RWPE2 (cell line): ENCODE measurements at regions not wholly inside any gene's neighbourhood (a gene's known extent, or its start where the extent isn't known, plus 50 kb on each side); places are given as distances from the start of the nearest gene placed in this dataset.

Experiments
- ATAC-seq: fragments of 200-7000 bp; cut with Tn5 transposase; 3 replicates; pipeline ENCODE4 v1.9.1; 2021; ENCODE audit warnings: low read depth
- DNase-seq: peaks from one replicate; pipeline ENCODE4 v3.0.0-alpha.2; 2020; ENCODE audit warnings: low spot score
- H3K27ac ChIP-seq: fragments of 450-650 bp; 2 replicates; pipeline ENCODE4 v1.5.1; 2017; ENCODE audit warnings: mild to moderate bottlenecking; ENCODE audit not compliant: poor library complexity, severe bottlenecking
- H3K27me3 ChIP-seq: fragments of 250-450 bp; sonication (Bioruptor Pico); 2 replicates; pipeline ENCODE4 v1.5.1; 2021; ENCODE audit warnings: mild to moderate bottlenecking, moderate library complexity; ENCODE audit not compliant: insufficient read depth, poor library complexity, severe bottlenecking
- H3K36me3 ChIP-seq: fragments of 250-450 bp; sonication (Bioruptor Pico); 2 replicates; pipeline ENCODE4 v1.5.1; 2020; ENCODE audit warnings: low read depth, mild to moderate bottlenecking, moderate library complexity
- H3K4me1 ChIP-seq: fragments of 250-450 bp; sonication (Bioruptor Pico); 2 replicates; pipeline ENCODE4 v1.5.1; 2021; ENCODE audit warnings: mild to moderate bottlenecking, moderate library complexity; ENCODE audit not compliant: insufficient read depth, poor library complexity, severe bottlenecking
- H3K4me3 ChIP-seq: fragments of 250-450 bp; sonication (Bioruptor Pico); 2 replicates; pipeline ENCODE4 v1.5.1; 2021; ENCODE audit warnings: mild to moderate bottlenecking, moderate library complexity; ENCODE audit not compliant: severe bottlenecking
- H3K9me3 ChIP-seq: fragments of 250-450 bp; sonication (Bioruptor Pico); 2 replicates; pipeline ENCODE4 v1.5.1; 2021; ENCODE audit warnings: mild to moderate bottlenecking, moderate library complexity; ENCODE audit not compliant: severe bottlenecking
- CTCF ChIP-seq: fragments of 450-650 bp; IDR thresholded peaks from one replicate; pipeline ENCODE4 v1.5.1; 2017; ENCODE audit warnings: mild to moderate bottlenecking, moderate library complexity; ENCODE audit not compliant: poor library complexity, severe bottlenecking

DNA sequence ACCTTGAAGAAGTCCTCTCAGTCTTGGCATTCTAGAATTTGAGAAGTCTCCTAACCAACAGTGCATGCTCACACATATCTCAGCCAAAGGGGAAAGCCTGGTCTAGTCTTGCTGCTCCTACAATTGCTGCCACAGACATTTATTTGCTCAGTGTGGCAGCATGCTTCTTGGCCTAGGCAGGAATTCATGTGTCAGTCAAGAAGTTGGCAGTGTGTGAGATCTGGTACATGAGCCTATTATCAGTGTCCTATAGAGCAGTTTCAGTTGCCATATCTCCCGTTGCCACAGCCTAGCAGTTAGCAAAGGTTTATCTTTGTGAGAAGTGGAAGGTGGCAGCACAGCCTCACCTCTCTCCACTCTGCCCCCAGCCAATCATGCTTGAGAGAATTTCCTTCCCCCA lies 176.9 kb upstream of the ARHGEF9 start:
- H3K36me3 ChIP-seq = no peaks in the 10 kb centered on the region
- TF ChIP-seq CTCF = no peak
- H3K4me3 ChIP-seq = no peak overlapping the region
- no peak overlapping the region for H3K27ac ChIP-seq
- H3K9me3 ChIP-seq = no peaks in the 10 kb centered on the region
- H3K27me3 ChIP-seq = no peaks in the 10 kb centered on the region
- DNase-seq (no peak), ATAC-seq (no peak)
- H3K4me1 ChIP-seq = no peaks in the 10 kb centered on the region

GRCh38 chrX:63959975-63960374 lies 175.0 kb upstream of the ARHGEF9 start:
- DNase-seq = no peak
- H3K4me3 ChIP-seq = no peak overlapping the region
- H3K27ac ChIP-seq = no peak overlapping the region
- H3K27me3 ChIP-seq = no peaks in the 10 kb centered on the region
- H3K9me3 ChIP-seq = no peaks in the 10 kb centered on the region
- no peak for ATAC-seq
- no peaks in the 10 kb centered on the region for H3K4me1 ChIP-seq
- H3K36me3 ChIP-seq = no peaks in the 10 kb centered on the region
- no peak for TF ChIP-seq CTCF

GRCh38 chrX:63958134-63958865 lies 173.3 kb upstream of the ARHGEF9 start:
- H3K4me1 ChIP-seq = no peaks in the 10 kb centered on the region
- ATAC-seq (no peak), DNase-seq (no peak)
- H3K27ac ChIP-seq = no peak overlapping the region
- no peaks in the 10 kb centered on the region for H3K36me3 ChIP-seq
- no peak for TF ChIP-seq CTCF
- no peak overlapping the region for H3K4me3 ChIP-seq
- no peaks in the 10 kb centered on the region for H3K27me3 ChIP-seq
- H3K9me3 ChIP-seq = no peaks in the 10 kb centered on the region

DNA sequence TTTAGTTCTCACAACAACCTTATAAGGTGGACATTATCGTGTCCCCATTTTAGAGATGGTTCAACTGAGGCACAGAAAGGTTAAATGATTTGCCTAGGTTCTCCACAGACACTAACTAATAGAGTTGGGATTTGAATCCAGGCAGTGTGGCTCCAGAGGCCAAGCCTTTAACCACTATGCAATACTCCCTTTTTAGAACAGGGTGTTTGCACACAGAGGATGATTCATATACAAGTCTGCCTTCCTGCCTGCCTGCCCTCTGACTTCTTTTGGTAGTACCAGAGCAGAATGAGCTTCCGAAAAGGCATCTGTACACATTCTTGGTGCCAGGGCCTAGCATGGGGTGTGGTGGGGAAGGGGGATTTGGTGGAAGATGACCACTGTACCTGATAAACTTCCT lies 150.8 kb upstream of the ARHGEF9 start:
- Histone ChIP-seq H3K27me3 (no peaks in the 10 kb centered on the region), H3K9me3 (no peaks in the 10 kb centered on the region), H3K27ac (no peak overlapping the region), H3K4me1 (no peaks in the 10 kb centered on the region), H3K36me3 (no peaks in the 10 kb centered on the region), H3K4me3 (no peak overlapping the region)
- DNase-seq = no peak
- TF ChIP-seq CTCF = no peak
- no peak for ATAC-seq

DNA sequence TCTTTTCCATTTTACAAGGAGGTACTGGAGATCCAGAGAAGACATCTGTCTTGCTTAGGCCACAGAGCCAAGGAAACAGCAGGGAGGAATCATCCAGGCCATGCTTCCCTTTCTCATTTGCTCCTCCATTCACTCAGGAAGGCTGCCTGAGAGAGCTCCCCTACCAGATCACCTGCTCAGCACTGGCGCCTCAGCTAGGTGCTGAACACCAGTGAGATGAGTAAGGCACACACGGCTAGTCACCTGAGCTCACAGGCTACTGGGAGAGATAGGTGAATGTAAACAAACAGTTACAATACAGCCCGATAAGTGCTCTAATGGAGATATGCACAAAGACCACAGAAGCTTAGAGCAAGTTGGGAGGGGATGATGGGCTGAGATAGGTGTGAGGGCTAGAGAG lies 149.8 kb upstream of the ARHGEF9 start:
- no peaks in the 10 kb centered on the region for H3K36me3 ChIP-seq
- no peaks in the 10 kb centered on the region for H3K27me3 ChIP-seq
- no peak overlapping the region for H3K27ac ChIP-seq
- DNase-seq (no peak), ATAC-seq (no peak)
- no peaks in the 10 kb centered on the region for H3K4me1 ChIP-seq
- no peaks in the 10 kb centered on the region for H3K9me3 ChIP-seq
- H3K4me3 ChIP-seq = no peak overlapping the region
- TF ChIP-seq CTCF = no peak
